ENCODE measurements at regions not wholly inside any gene's neighbourhood (a gene's known extent, or its start where the extent isn't known, plus 50 kb on each side); places are given as distances from the start of the nearest gene placed in this dataset.

DNA sequence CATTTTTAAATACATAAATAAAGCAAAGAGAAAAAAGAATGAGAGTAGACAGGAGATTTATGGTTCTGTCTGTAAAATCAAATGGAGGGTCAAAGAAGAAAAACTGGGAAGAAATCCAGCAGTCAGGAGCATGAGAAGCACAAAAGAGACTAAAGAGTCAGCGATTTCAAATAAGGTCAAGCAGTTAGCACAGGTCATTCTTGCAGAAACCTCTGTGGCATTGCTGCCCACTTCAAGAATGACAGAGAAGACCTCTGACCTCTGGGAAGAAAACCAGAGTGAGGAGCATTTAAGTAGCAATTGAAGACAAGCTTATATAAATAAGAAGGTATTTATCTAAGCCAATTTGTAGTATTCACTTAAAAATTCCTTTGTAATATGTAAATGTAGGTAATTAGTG lies 172.0 kb upstream of the SPOPL start:
- DNase-seq (no peak), ATAC-seq (no peak)
- no peak overlapping the region for H3K27ac ChIP-seq
- intact Hi-C loops (cut with DNase I): no loop called here
- H3K36me3 ChIP-seq: no peaks in the 10 kb centered on the region
- H3K27me3 ChIP-seq: no peaks in the 10 kb centered on the region
- no peak for TF ChIP-seq CTCF (IDR thresholded peaks at IDR 0.05)
- H3K4me3 ChIP-seq: no peak overlapping the region
- no peaks in the 10 kb centered on the region for H3K9me3 ChIP-seq
- no peaks in the 10 kb centered on the region for H3K4me1 ChIP-seq

DNA sequence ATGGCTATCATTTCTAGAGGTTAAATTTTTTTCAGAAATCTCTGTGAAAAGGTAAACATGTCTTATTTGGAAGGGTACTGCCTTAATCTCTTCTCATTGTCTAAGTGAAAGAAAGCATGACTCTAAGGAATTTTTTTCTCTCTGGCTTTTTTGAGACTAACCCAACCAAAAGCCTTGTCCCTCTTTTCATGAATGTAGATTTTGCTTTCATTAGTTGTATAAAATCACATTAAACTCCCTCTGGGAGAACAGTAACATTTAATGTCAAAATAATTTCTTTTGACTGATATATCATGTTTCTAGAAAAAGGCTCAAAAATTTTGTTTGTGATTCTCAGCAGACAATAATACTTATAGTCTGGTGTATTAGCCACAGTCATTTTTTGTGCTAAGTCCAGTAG lies 168.4 kb upstream of the SPOPL start:
- ATAC-seq (no peak), DNase-seq (no peak)
- Histone ChIP-seq H3K9me3 (no peaks in the 10 kb centered on the region), H3K4me3 (no peak overlapping the region), H3K36me3 (no peaks in the 10 kb centered on the region), H3K4me1 (no peaks in the 10 kb centered on the region), H3K27ac (no peak overlapping the region), H3K27me3 (no peaks in the 10 kb centered on the region)
- intact Hi-C loops (cut with DNase I): no loop called here
- TF ChIP-seq CTCF (IDR thresholded peaks at IDR 0.05): no peak

DNA sequence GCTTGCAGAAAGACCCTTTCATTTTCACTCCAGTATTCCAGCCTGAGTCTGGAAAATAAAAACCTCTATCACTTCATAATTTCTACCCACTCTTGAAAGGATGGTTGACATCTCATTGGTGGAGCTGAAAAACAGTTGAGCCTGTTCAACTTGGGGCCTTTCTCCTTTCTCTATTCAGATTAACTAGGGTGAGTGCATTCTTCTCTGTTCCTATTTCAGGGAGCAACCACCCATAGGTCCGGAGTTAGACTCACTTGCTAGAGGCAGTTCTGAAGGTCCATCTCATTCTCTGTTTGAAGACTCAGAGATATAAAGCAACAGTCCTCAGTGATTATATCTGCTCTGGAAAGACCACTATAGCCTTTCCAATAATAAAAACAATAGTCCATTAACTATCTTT lies 167.9 kb upstream of the SPOPL start:
- ATAC-seq: no peak
- H3K27me3 ChIP-seq: no peaks in the 10 kb centered on the region
- H3K9me3 ChIP-seq: no peaks in the 10 kb centered on the region
- no peak for DNase-seq
- TF ChIP-seq CTCF (IDR thresholded peaks at IDR 0.05): no peak
- no peaks in the 10 kb centered on the region for H3K4me1 ChIP-seq
- no peak overlapping the region for H3K27ac ChIP-seq
- H3K36me3 ChIP-seq: no peaks in the 10 kb centered on the region
- intact Hi-C loops (cut with DNase I): no loop called here
- H3K4me3 ChIP-seq: no peak overlapping the region

DNA sequence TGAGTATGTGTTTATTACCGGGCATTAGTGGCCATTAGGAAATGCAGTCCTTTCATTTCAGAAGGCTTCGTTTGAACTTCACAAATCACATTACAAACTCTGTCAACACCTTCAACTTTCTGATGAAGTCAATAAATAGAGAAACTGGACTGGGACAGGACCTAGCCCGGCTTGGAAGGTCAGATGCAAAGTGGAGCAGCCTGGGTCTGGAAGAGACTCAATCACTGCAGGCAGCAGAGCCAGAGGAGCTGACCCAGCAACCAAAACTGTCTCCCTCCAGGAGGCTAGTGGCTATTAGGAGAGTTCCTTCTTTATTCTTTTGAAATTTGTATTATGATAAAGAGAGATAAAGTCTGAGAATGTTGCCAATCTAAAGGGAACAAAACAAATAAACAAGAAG lies 167.2 kb upstream of the SPOPL start:
- Histone ChIP-seq H3K36me3 (no peaks in the 10 kb centered on the region), H3K4me1 (no peaks in the 10 kb centered on the region), H3K4me3 (no peak overlapping the region), H3K27ac (no peak overlapping the region), H3K9me3 (no peaks in the 10 kb centered on the region), H3K27me3 (no peaks in the 10 kb centered on the region)
- ATAC-seq (no peak), DNase-seq (no peak)
- TF ChIP-seq CTCF (IDR thresholded peaks at IDR 0.05): no peak
- intact Hi-C loops (cut with DNase I): no loop called here

- H3K36me3 ChIP-seq: no peaks in the 10 kb centered on the region
- intact Hi-C loops (cut with DNase I): no loop called here
- DNase-seq: no peak
- no peak for ATAC-seq
- H3K9me3 ChIP-seq: no peaks in the 10 kb centered on the region
- no peaks in the 10 kb centered on the region for H3K4me1 ChIP-seq
- no peak overlapping the region for H3K4me3 ChIP-seq
- no peaks in the 10 kb centered on the region for H3K27me3 ChIP-seq
- H3K27ac ChIP-seq: no peak overlapping the region
- TF ChIP-seq CTCF (IDR thresholded peaks at IDR 0.05): no peak
Observed at GRCh38 chr2:138335036-138335435, 166.5 kb upstream of the SPOPL start.

GRCh38 chr2:138336146-138336545 lies 165.4 kb upstream of the SPOPL start:
- no peak overlapping the region for H3K4me3 ChIP-seq
- H3K36me3 ChIP-seq: no peaks in the 10 kb centered on the region
- no peak overlapping the region for H3K27ac ChIP-seq
- DNase-seq: no peak
- no peak for ATAC-seq
- no peaks in the 10 kb centered on the region for H3K27me3 ChIP-seq
- no peaks in the 10 kb centered on the region for H3K4me1 ChIP-seq
- no peaks in the 10 kb centered on the region for H3K9me3 ChIP-seq
- intact Hi-C loops (cut with DNase I): no loop called here
- no peak for TF ChIP-seq CTCF (IDR thresholded peaks at IDR 0.05)
